K562 (cell line): ENCODE measurements at regions not wholly inside any gene's neighbourhood (a gene's known extent, or its start where the extent isn't known, plus 50 kb on each side); places are given as distances from the start of the nearest gene placed in this dataset.

Source experiments
- ASH1L ChIP-seq: fragments of 450-650 bp; IDR thresholded peaks from 2 replicates; pipeline ENCODE4 v1.6.1; 2018; ENCODE audit warnings: borderline replicate concordance, mild to moderate bottlenecking, low read depth; ENCODE audit not compliant: partially characterized antibody
- CUX1 ChIP-seq: fragments of 200-800 bp; sonication (Bioruptor generic); IDR thresholded peaks from 2 replicates; pipeline ENCODE4 v1.6.1; 2016; ENCODE audit warnings: missing genetic modification characterization, missing compliant biosample characterization
- ESRRB ChIP-seq: fragments of 250-450 bp; sonication (Bioruptor Pico); IDR thresholded peaks from 2 replicates; pipeline ENCODE4 v1.5.0; 2020; ENCODE audit warnings: mild to moderate bottlenecking, moderate library complexity, borderline replicate concordance
- EWSR1 ChIP-seq: fragments of 450-650 bp; IDR thresholded peaks from 2 replicates; pipeline ENCODE4 v1.6.1; 2018; ENCODE audit warnings: borderline replicate concordance, mild to moderate bottlenecking, low read depth, moderate library complexity; ENCODE audit not compliant: partially characterized antibody
- FOXO4 ChIP-seq: fragments of 450-650 bp; formaldehyde crosslinking; IDR thresholded peaks from 2 replicates; pipeline ENCODE4 v1.4.0; 2020; ENCODE audit warnings: mild to moderate bottlenecking, moderate library complexity
- ILK ChIP-seq: fragments of 450-650 bp; IDR thresholded peaks from 2 replicates; pipeline ENCODE4 v1.6.1; 2016; ENCODE audit warnings: missing genetic modification characterization, low read depth, mild to moderate bottlenecking, missing compliant biosample characterization, moderate library complexity, borderline replicate concordance
- JUN ChIP-seq, 2 experiments: sonication (generic) in 1 of 2; formaldehyde crosslinking in 1 of 2; IDR thresholded peaks; 2 replicates each; pipeline versions ENCODE4 v1.6.1 to v1.8.0; 2012 to 2022; ENCODE audit warnings: borderline replicate concordance in 2 of 2, mild to moderate bottlenecking in 2 of 2, improper control_type of control experiment in 1 of 2, low read depth in 1 of 2, low read length in 1 of 2, missing genetic modification reagents in 1 of 2
- KDM4B ChIP-seq, 2 experiments: fragments of 450-650 bp in 1 of 2; sonication (generic) in 1 of 2; IDR thresholded peaks; 2 replicates each; pipeline ENCODE4 v1.6.1; 2016 to 2017; ENCODE audit warnings: borderline replicate concordance in 2 of 2, antibody characterized with exemption in 1 of 2, low read depth in 1 of 2, mild to moderate bottlenecking in 1 of 2
- MYBL2 ChIP-seq, 2 experiments: fragments of 450-650 bp in 1 of 2; sonication (generic) in 1 of 2; formaldehyde crosslinking in 1 of 2; IDR thresholded peaks; 2 replicates each; pipeline versions ENCODE4 v1.6.1 to v1.8.1; 2017 to 2022; ENCODE audit warnings: borderline replicate concordance in 1 of 2, inconsistent platforms in 1 of 2, low read depth in 1 of 2, mild to moderate bottlenecking in 1 of 2, missing genetic modification reagents in 1 of 2, moderate library complexity in 1 of 2
- MYC ChIP-seq, 2 experiments: fragments of 250-450 bp in 1 of 2; sonication (Bioruptor Pico) in 1 of 2; IDR thresholded peaks; 2 replicates each; pipeline versions ENCODE4 v1.5.1 to v1.6.1; 2012 to 2021; ENCODE audit warnings: low read depth in 2 of 2, borderline replicate concordance in 1 of 2, improper control_type of control experiment in 1 of 2, low read length in 1 of 2, mild to moderate bottlenecking in 1 of 2, moderate library complexity in 1 of 2
- NCOA4 ChIP-seq: fragments of 450-650 bp; IDR thresholded peaks from 2 replicates; pipeline ENCODE4 v1.6.1; 2018; ENCODE audit warnings: mild to moderate bottlenecking; ENCODE audit not compliant: partially characterized antibody
- NCOR1 ChIP-seq: fragments of 450-650 bp; IDR thresholded peaks from 2 replicates; pipeline ENCODE4 v1.6.1; 2016; ENCODE audit warnings: mild to moderate bottlenecking, moderate library complexity
- NFRKB ChIP-seq: fragments of 450-650 bp; IDR thresholded peaks from 2 replicates; pipeline ENCODE4 v1.6.1; 2016; ENCODE audit warnings: low read depth
- RBFOX2 ChIP-seq: fragments of 200-400 bp; formaldehyde crosslinking; IDR thresholded peaks from 2 replicates; pipeline ENCODE4 v1.6.1; 2017; ENCODE audit warnings: low read depth, mild to moderate bottlenecking, low read length, moderate library complexity
- ZBTB7A ChIP-seq: IDR thresholded peaks from 2 replicates; pipeline ENCODE4 v1.6.1; 2011; ENCODE audit warnings: low read depth, mild to moderate bottlenecking, low read length, moderate library complexity, borderline replicate concordance; ENCODE audit not compliant: control insufficient read depth
- ZC3H4 ChIP-seq: sonication (generic); formaldehyde crosslinking; IDR thresholded peaks from 2 replicates; pipeline ENCODE4 v1.9.0; 2021; ENCODE audit warnings: missing genetic modification reagents, borderline replicate concordance
- ZNF311 ChIP-seq: fragments of 250-450 bp; sonication (Bioruptor Pico); IDR thresholded peaks from 2 replicates; pipeline ENCODE4 v1.4.0; 2020; ENCODE audit warnings: mild to moderate bottlenecking, moderate library complexity
- ZNF444 ChIP-seq: fragments of 250-450 bp; sonication (Bioruptor Pico); IDR thresholded peaks from 2 replicates; pipeline ENCODE4 v1.4.0; 2020; ENCODE audit warnings: mild to moderate bottlenecking, moderate library complexity
- ZNF561 ChIP-seq: fragments of 450-650 bp; formaldehyde crosslinking; conservative IDR thresholded peaks from 2 replicates; pipeline ENCODE4 v1.4.0; 2020; ENCODE audit warnings: mild to moderate bottlenecking, moderate library complexity
- ZNF707 ChIP-seq: fragments of 250-450 bp; sonication (Bioruptor Pico); conservative IDR thresholded peaks from 2 replicates; pipeline ENCODE4 v1.8.0; 2022; ENCODE audit warnings: inconsistent platforms, mild to moderate bottlenecking, moderate library complexity
- ZNF75A ChIP-seq: fragments of 450-650 bp; formaldehyde crosslinking; IDR thresholded peaks from 2 replicates; pipeline ENCODE4 v1.4.0; 2020; ENCODE audit warnings: mild to moderate bottlenecking

- TF ChIP-seq ILK (tag) (no peak), ZNF75A (CRISPR knock-in tag) (no peak), NCOA4 (no peak), ASH1L (no peak), ESRRB (CRISPR knock-in tag) (no peak), JUN (IDR thresholded peaks at IDR 0.05; ENCODE audit: borderline replicate concordance, low read depth, low read length) (peak; percentile 25; the same call in 1 of the 2 replicates), JUN (CRISPR knock-in tag; IDR thresholded peaks at IDR 0.05; ENCODE audit: borderline replicate concordance) (no peak), ZNF707 (CRISPR knock-in tag) (no peak), NFRKB (no peak), MYBL2 (IDR thresholded peaks at IDR 0.05; ENCODE audit: low read depth) (no peak), MYBL2 (CRISPR knock-in tag; IDR thresholded peaks at IDR 0.05; ENCODE audit: borderline replicate concordance) (no peak), MYC (IDR thresholded peaks at IDR 0.05; ENCODE audit: low read depth, low read length) (peak; percentile 44; the same call in 1 of the 2 replicates), MYC (CRISPR knock-in tag; IDR thresholded peaks at IDR 0.05; ENCODE audit: borderline replicate concordance, low read depth) (no peak), NCOR1 (no peak; the same call in 1 of the 2 replicates), ZNF444 (CRISPR knock-in tag) (no peak), ZBTB7A (peak; percentile 35; the same call in 1 of the 2 replicates), ZNF561 (CRISPR knock-in tag) (no peak), ZNF311 (CRISPR knock-in tag) (no peak), ZC3H4 (CRISPR knock-in tag) (no peak), RBFOX2 (no peak), EWSR1 (no peak), KDM4B (IDR thresholded peaks at IDR 0.05; ENCODE audit: borderline replicate concordance in 2 of 2, low read depth in 1 of 2) (0 out of 4 replicates have a peak, but pooled peaks of 1 of the 2 experiments have one; percentile 27), FOXO4 (no peak), CUX1 (CRISPR knock-in tag) (no peak)
These were observed 201.8 kb downstream of the ZFP36L2 start (continued) for GRCh38 chr2:43024515-43025011.
